GM12878 (cell line): ENCODE measurements at regions not wholly inside any gene's neighbourhood (a gene's known extent, or its start where the extent isn't known, plus 50 kb on each side); places are given as distances from the start of the nearest gene placed in this dataset.

ENCODE experiments used
- ATAC-seq: fragments of 200-7000 bp; cut with Tn5 transposase; 3 replicates; pipeline ENCODE4 v1.9.1; 2020; ENCODE audit warnings: mild to moderate bottlenecking, moderate library complexity
- BruUV-seq: library from RNA; stranded (reverse); fragments of 400-500 nt; replicated peaks from 2 replicates; lab custom pipeline; 2021; lab: Mats Ljungman, UMichigan
- CTCF ChIA-PET: fragments of 300-600 bp; sonication (Branson Sonifier 250); formaldehyde crosslinking; extraction: SDS; loops from one replicate; lab custom pipeline; 2021; ENCODE audit warnings: inconsistent platforms; lab: Yijun Ruan, JAX
- POLR2A ChIA-PET: fragments of 350-600 bp; formaldehyde crosslinking; extraction: SDS; loops from one replicate; lab custom pipeline; 2021; ENCODE audit warnings: inconsistent platforms; lab: Charles Lee
- RAD21 ChIA-PET: fragments of 300-600 bp; sonication (Branson Sonifier 250); formaldehyde crosslinking; loops from one replicate; lab custom pipeline; 2023; ENCODE audit warnings: antibody characterized with exemption; ENCODE audit not compliant: unreplicated experiment; lab: Charles Lee
- SMC1A ChIA-PET: fragments of 300-600 bp; sonication (Branson Sonifier 250); formaldehyde crosslinking; loops from one replicate; lab custom pipeline; 2023; ENCODE audit not compliant: unreplicated experiment, uncharacterized antibody; lab: Charles Lee
- DNase-seq: peaks from one replicate; pipeline ENCODE4 v3.0.0-alpha.2; 2011; ENCODE audit warnings: low read depth, low spot score
- FAIRE-seq: peaks from 3 replicates; lab custom pipeline; 2011; peaks lifted over from hg19 to GRCh38; lab: Jason Lieb, UNC
- H2AFZ ChIP-seq: 2 replicates; pipeline ENCODE4 v1.6.0; 2011; ENCODE audit warnings: low read depth, low read length, control low read depth; ENCODE audit not compliant: control insufficient read depth
- H3K27ac ChIP-seq: 2 replicates; pipeline ENCODE4 v1.5.1; 2011; ENCODE audit warnings: control low read depth; ENCODE audit not compliant: control insufficient read depth, insufficient read depth
- H3K27me3 ChIP-seq, 2 experiments: replicated peaks in 1 of 2; 2 replicates each; pipeline versions ENCODE4 v1.6.0 to v1.6.1; 2011; ENCODE audit warnings: low read length in 1 of 2; ENCODE audit not compliant: control insufficient read depth in 2 of 2, insufficient read depth in 2 of 2
- H3K36me3 ChIP-seq, 2 experiments: 2 replicates each; pipeline ENCODE4 v1.5.1; 2011; ENCODE audit warnings: low read length in 1 of 2; ENCODE audit not compliant: control insufficient read depth in 2 of 2, insufficient read depth in 2 of 2
- H3K4me1 ChIP-seq: 2 replicates; pipeline ENCODE4 v1.6.1; 2011; ENCODE audit warnings: mild to moderate bottlenecking, low read length, moderate library complexity, mixed read lengths; ENCODE audit not compliant: control insufficient read depth, insufficient read depth
- H3K4me2 ChIP-seq: 2 replicates; pipeline ENCODE4 v1.6.0; 2011; ENCODE audit warnings: control low read depth; ENCODE audit not compliant: control insufficient read depth, insufficient read depth
- H3K4me3 ChIP-seq: fragments of 200-600 bp; sonication (generic); 2 replicates; pipeline ENCODE4 v1.5.1; 2016
- H3K79me2 ChIP-seq: 2 replicates; pipeline ENCODE4 v1.6.0; 2011; ENCODE audit warnings: low read length; ENCODE audit not compliant: control insufficient read depth, insufficient read depth
- H3K9ac ChIP-seq: 2 replicates; pipeline ENCODE4 v1.8.0; 2011; ENCODE audit warnings: low read length, control low read depth, mixed read lengths; ENCODE audit not compliant: control insufficient read depth, insufficient read depth
- H3K9me3 ChIP-seq: replicated peaks from 3 replicates; pipeline ENCODE4 v1.5.1; 2011; ENCODE audit warnings: mild to moderate bottlenecking, low read length; ENCODE audit not compliant: control insufficient read depth, insufficient read depth
- H4K20me1 ChIP-seq: 2 replicates; pipeline ENCODE4 v1.6.0; 2011; ENCODE audit not compliant: control insufficient read depth, insufficient read depth
- ATF7 ChIP-seq: fragments of 450-650 bp; IDR thresholded peaks from 2 replicates; pipeline ENCODE4 v1.6.1; 2016; ENCODE audit warnings: low read depth, mild to moderate bottlenecking
- JUND ChIP-seq: IDR thresholded peaks from 2 replicates; pipeline ENCODE4 v1.6.1; 2012; ENCODE audit warnings: low read depth, mild to moderate bottlenecking, low read length, improper control_type of control experiment, moderate library complexity
- LARP7 ChIP-seq: fragments of 450-650 bp; IDR thresholded peaks from 2 replicates; pipeline ENCODE4 v1.6.1; 2017; ENCODE audit warnings: mild to moderate bottlenecking
- NKRF ChIP-seq: fragments of 450-650 bp; conservative IDR thresholded peaks from 2 replicates; pipeline ENCODE4 v1.6.1; 2017; ENCODE audit warnings: mild to moderate bottlenecking, moderate library complexity
- PAX5 ChIP-seq: IDR thresholded peaks from 2 replicates; pipeline ENCODE4 v1.6.1; 2011; ENCODE audit warnings: low read depth, low read length, borderline replicate concordance
- PRDM15 ChIP-seq: fragments of 450-650 bp; formaldehyde crosslinking; IDR thresholded peaks from 2 replicates; pipeline ENCODE4 v1.4.0; 2020; ENCODE audit warnings: mild to moderate bottlenecking, moderate library complexity
- SUZ12 ChIP-seq: fragments of 200-600 bp; sonication (generic); IDR thresholded peaks from one replicate; pipeline ENCODE4 v1.6.1; 2018; ENCODE audit warnings: antibody characterized with exemption, mild to moderate bottlenecking; ENCODE audit not compliant: unreplicated experiment
- TAF1 ChIP-seq: IDR thresholded peaks from 2 replicates; pipeline ENCODE4 v1.6.1; 2011; ENCODE audit warnings: mild to moderate bottlenecking, low read depth, low read length, borderline replicate concordance
- TCF3 ChIP-seq: IDR thresholded peaks from 2 replicates; pipeline ENCODE4 v1.6.1; 2012; ENCODE audit warnings: low read depth, mild to moderate bottlenecking, low read length, borderline replicate concordance; ENCODE audit not compliant: insufficient read depth
- USF2 ChIP-seq: IDR thresholded peaks from 2 replicates; pipeline ENCODE4 v1.6.1; 2011; ENCODE audit warnings: low read depth, low read length, improper control_type of control experiment, borderline replicate concordance
- YY1 ChIP-seq: IDR thresholded peaks from 2 replicates; pipeline ENCODE4 v1.6.1; 2011; ENCODE audit warnings: low read depth, mild to moderate bottlenecking, low read length
- ZNF384 ChIP-seq: IDR thresholded peaks from 2 replicates; pipeline ENCODE4 v1.6.1; 2012; ENCODE audit warnings: low read depth, mild to moderate bottlenecking, low read length, improper control_type of control experiment, borderline replicate concordance
- WGBS: methylation state at CpG from one replicate; pipeline ENCODE4 v1.1.6; 2016; ENCODE audit warnings: low lambda C conversion rate; ENCODE audit not compliant: insufficient replicate concordance, insufficient coverage; ENCODE audit errors: missing lambda C conversion rate; 5-methylcytosine and 5-hydroxymethylcytosine counted together
- in situ Hi-C: fragments of 300-500 bp; cut with MboI; formaldehyde crosslinking; loops from 9 replicates; pipeline ENCODE4 v1.14.3; 2018; ENCODE audit warnings: mixed read lengths
- intact Hi-C: fragments of 100-400 bp; cut with micrococcal nuclease; formaldehyde crosslinking; loops from one replicate; pipeline ENCODE4 v1.14.2; 2022; ENCODE audit not compliant: unreplicated experiment

- H3K4me1 ChIP-seq: no peaks in the 10 kb centered on the region
- ChIA-PET SMC1A (no interaction called here), CTCF (no interaction called here), POLR2A (no interaction called here), RAD21 (no interaction called here)
- ATAC-seq (no peak), FAIRE-seq (no peak), DNase-seq (no peak)
- no peaks in the 10 kb centered on the region for H3K27me3 ChIP-seq
- H3K79me2 ChIP-seq: no peaks in the 10 kb centered on the region
- intact Hi-C loops: no loop called here
- H3K4me3 ChIP-seq: no peak overlapping the region
- BruUV-seq: no TSS peak
- no peaks in the 10 kb centered on the region for H3K9me3 ChIP-seq
- in situ Hi-C loops: no loop called here
- TF ChIP-seq LARP7 (no peak), JUND (no peak), TCF3 (no peak), YY1 (no peak), ATF7 (no peak), SUZ12 (no peak), PAX5 (no peak), PRDM15 (CRISPR knock-in tag) (no peak), USF2 (no peak), ZNF384 (no peak), TAF1 (no peak), NKRF (no peak)
- no peak overlapping the region for H3K9ac ChIP-seq
- H3K4me2 ChIP-seq: no peak overlapping the region
- no peaks in the 10 kb centered on the region for H3K36me3 ChIP-seq
- H3K27ac ChIP-seq: no peak overlapping the region
- 28% methylated on average over 3 of the region's 3 CpGs for WGBS
- H4K20me1 ChIP-seq: no peaks in the 10 kb centered on the region
- no peak overlapping the region for H2AFZ ChIP-seq
These were observed 68.2 kb upstream of the SLIT3 start for GRCh38 chr5:169369130-169369529.
